ENCODE measurements at regions not wholly inside any gene's neighbourhood (a gene's known extent, or its start where the extent isn't known, plus 50 kb on each side); places are given as distances from the start of the nearest gene placed in this dataset.
A peak's percentile ranks its signal among the peaks of the same experiment; 100 is the strongest.

- Histone ChIP-seq H3K79me2 (ENCODE audit: control insufficient read depth, insufficient read depth, low read length) (no peaks in the 10 kb centered on the region), H3K9me3 (ENCODE audit: control insufficient read depth, insufficient read depth, low read depth, low read length) (no peaks in the 10 kb centered on the region), H3K4me3 (replicated peaks in 1 of 4; ENCODE audit: control extremely low read depth in 1 of 4, insufficient read depth in 1 of 4, low read depth in 3 of 4, low read length in 4 of 4) (peak overlapping the region in 1 of 4 experiments; percentile 32), H3K9ac (ENCODE audit: insufficient read depth, low read length) (peak overlapping the region; percentile 5), H4K20me1 (ENCODE audit: control insufficient read depth, extremely low read depth, insufficient read depth, low read length) (no peaks in the 10 kb centered on the region), H2AFZ (ENCODE audit: low read length) (peak overlapping the region; percentile 26), H3K27ac (ENCODE audit: insufficient read depth, low read length) (peak overlapping the region; percentile 86), H3K27me3 (ENCODE audit: control insufficient read depth, insufficient read depth, low read length) (no peaks in the 10 kb centered on the region), H3K36me3 (ENCODE audit: control insufficient read depth, insufficient read depth, low read length) (no peaks in the 10 kb centered on the region), H3K4me2 (ENCODE audit: extremely low read depth, insufficient read depth, low read length) (peak overlapping the region; percentile 69), H3K4me1 (ENCODE audit: control insufficient read depth, extremely low read depth, insufficient read depth, low read length) (peaks cover 16% of the 10 kb centered on the region)
- TF ChIP-seq CTCF (conservative IDR thresholded peaks at IDR 0.05 in 1 of 2, IDR thresholded peaks at IDR 0.05 in 1 of 2; ENCODE audit: low read depth in 1 of 2, low read length in 2 of 2) (no peak), EZH2 (IDR thresholded peaks at IDR 0.05; ENCODE audit: low read length, missing control alignments) (no peak)
- peak; percentile 55 to 93 for DNase-seq (ENCODE audit: low read depth in 2 of 2)
Measured at GRCh38 chr2:145022666-145023333, 502.9 kb upstream of the ZEB2 start.

GRCh38 chr2:145021962-145022665, 502.2 kb upstream of the ZEB2 start:
- H3K4me3 ChIP-seq (replicated peaks in 1 of 4; ENCODE audit: control extremely low read depth in 1 of 4, insufficient read depth in 1 of 4, low read depth in 3 of 4, low read length in 4 of 4), result no peak overlapping the region
- H3K4me1 ChIP-seq (ENCODE audit: control insufficient read depth, extremely low read depth, insufficient read depth, low read length), result peaks cover 11% of the 10 kb centered on the region

More at GRCh38 chr2:145021962-145022665, 502.2 kb upstream of the ZEB2 start:
- Histone ChIP-seq H3K27ac (ENCODE audit: insufficient read depth, low read length) (peak overlapping the region; percentile 86), H3K4me2 (ENCODE audit: extremely low read depth, insufficient read depth, low read length) (peak overlapping the region; percentile 69), H2AFZ (ENCODE audit: low read length) (peak overlapping the region; percentile 26), H3K9ac (ENCODE audit: insufficient read depth, low read length) (no peak overlapping the region), H3K36me3 (ENCODE audit: control insufficient read depth, insufficient read depth, low read length) (no peaks in the 10 kb centered on the region), H3K27me3 (ENCODE audit: control insufficient read depth, insufficient read depth, low read length) (no peaks in the 10 kb centered on the region), H3K9me3 (ENCODE audit: control insufficient read depth, insufficient read depth, low read depth, low read length) (no peaks in the 10 kb centered on the region), H3K79me2 (ENCODE audit: control insufficient read depth, insufficient read depth, low read length) (no peaks in the 10 kb centered on the region), H4K20me1 (ENCODE audit: control insufficient read depth, extremely low read depth, insufficient read depth, low read length) (no peaks in the 10 kb centered on the region)
- DNase-seq (ENCODE audit: low read depth in 2 of 2), result peak in 1 of 2 donors; percentile 74
- TF ChIP-seq EZH2 (IDR thresholded peaks at IDR 0.05; ENCODE audit: low read length, missing control alignments) (no peak), CTCF (conservative IDR thresholded peaks at IDR 0.05 in 1 of 2, IDR thresholded peaks at IDR 0.05 in 1 of 2; ENCODE audit: low read depth in 1 of 2, low read length in 2 of 2) (no peak)

Data from fibroblast of lung (primary cell).